ENCODE measurements at regions not wholly inside any gene's neighbourhood (a gene's known extent, or its start where the extent isn't known, plus 50 kb on each side); places are given as distances from the start of the nearest gene placed in this dataset.
"Not testable (repeated sequence)": the region's sequence is repeated elsewhere in the genome, so short reads cannot be mapped to it uniquely, and the experiment has no call there.

- TF ChIP-seq, protein P1, sequence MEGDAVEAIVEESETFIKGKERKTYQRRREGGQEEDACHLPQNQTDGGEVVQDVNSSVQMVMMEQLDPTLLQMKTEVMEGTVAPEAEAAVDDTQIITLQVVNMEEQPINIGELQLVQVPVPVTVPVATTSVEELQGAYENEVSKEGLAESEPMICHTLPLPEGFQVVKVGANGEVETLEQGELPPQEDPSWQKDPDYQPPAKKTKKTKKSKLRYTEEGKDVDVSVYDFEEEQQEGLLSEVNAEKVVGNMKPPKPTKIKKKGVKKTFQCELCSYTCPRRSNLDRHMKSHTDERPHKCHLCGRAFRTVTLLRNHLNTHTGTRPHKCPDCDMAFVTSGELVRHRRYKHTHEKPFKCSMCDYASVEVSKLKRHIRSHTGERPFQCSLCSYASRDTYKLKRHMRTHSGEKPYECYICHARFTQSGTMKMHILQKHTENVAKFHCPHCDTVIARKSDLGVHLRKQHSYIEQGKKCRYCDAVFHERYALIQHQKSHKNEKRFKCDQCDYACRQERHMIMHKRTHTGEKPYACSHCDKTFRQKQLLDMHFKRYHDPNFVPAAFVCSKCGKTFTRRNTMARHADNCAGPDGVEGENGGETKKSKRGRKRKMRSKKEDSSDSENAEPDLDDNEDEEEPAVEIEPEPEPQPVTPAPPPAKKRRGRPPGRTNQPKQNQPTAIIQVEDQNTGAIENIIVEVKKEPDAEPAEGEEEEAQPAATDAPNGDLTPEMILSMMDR (IDR thresholded peaks at IDR 0.05; ENCODE audit: unreplicated experiment), result no peak
- Mint-ChIP-seq H3K27me3 (ENCODE audit: unreplicated experiment) (no peaks in the 10 kb centered on the region), H3K9me3 (ENCODE audit: low read depth, unreplicated experiment) (no peaks in the 10 kb centered on the region), H3K36me3 (ENCODE audit: insufficient read depth, unreplicated experiment) (no peaks in the 10 kb centered on the region), H3K27ac (ENCODE audit: unreplicated experiment) (no peak overlapping the region), H3K4me1 (ENCODE audit: low read depth, unreplicated experiment) (no peaks in the 10 kb centered on the region), H3K4me3 (ENCODE audit: low read depth, unreplicated experiment) (no peak overlapping the region)
- no TSS peak for BruUV-seq (replicated peaks)
- CTCF ChIA-PET, result interaction anchor here (0.5 kb wide), 1 partner anchor 359 kb away, joined by 4 read pairs; no protein-coding TSS in a partner anchor
- intact Hi-C loops (cut with micrococcal nuclease; ENCODE audit: unreplicated experiment), result no loop called here
- no peak for DNase-seq
Measured at GRCh38 chr6:15157479-15157878, 88.4 kb upstream of the JARID2 start.

GRCh38 chr6:15158821-15159619, 86.8 kb upstream of the JARID2 start:
- H3K4me1 Mint-ChIP-seq (ENCODE audit: low read depth, unreplicated experiment), result no peaks in the 10 kb centered on the region
- TF ChIP-seq, protein P1 (IDR thresholded peaks at IDR 0.05; ENCODE audit: unreplicated experiment), result no peak
- BruUV-seq (replicated peaks), result no TSS peak
- no peak overlapping the region for H3K27ac Mint-ChIP-seq (ENCODE audit: unreplicated experiment)
- no peaks in the 10 kb centered on the region for H3K36me3 Mint-ChIP-seq (ENCODE audit: insufficient read depth, unreplicated experiment)
- intact Hi-C loops (cut with micrococcal nuclease; ENCODE audit: unreplicated experiment), result no loop called here
- no peaks in the 10 kb centered on the region for H3K9me3 Mint-ChIP-seq (ENCODE audit: low read depth, unreplicated experiment)
- DNase-seq, result no peak
- CTCF ChIA-PET, result interaction anchor here (0.7 kb wide), 1 partner anchor 67 kb away, joined by 3 read pairs; no protein-coding TSS in a partner anchor
- H3K27me3 Mint-ChIP-seq (ENCODE audit: unreplicated experiment), result no peaks in the 10 kb centered on the region
- H3K4me3 Mint-ChIP-seq (ENCODE audit: low read depth, unreplicated experiment), result no peak overlapping the region

- no peak overlapping the region for H3K4me3 Mint-ChIP-seq (ENCODE audit: low read depth, unreplicated experiment)
- DNase-seq, result no peak
- H3K36me3 Mint-ChIP-seq (ENCODE audit: insufficient read depth, unreplicated experiment), result no peaks in the 10 kb centered on the region
- H3K9me3 Mint-ChIP-seq (ENCODE audit: low read depth, unreplicated experiment), result no peaks in the 10 kb centered on the region
- TF ChIP-seq, protein P1 (IDR thresholded peaks at IDR 0.05; ENCODE audit: unreplicated experiment), result no peak
- H3K27me3 Mint-ChIP-seq (ENCODE audit: unreplicated experiment), result no peaks in the 10 kb centered on the region
- no peak overlapping the region for H3K27ac Mint-ChIP-seq (ENCODE audit: unreplicated experiment)
- CTCF ChIA-PET, result no interaction called here
- no TSS peak for BruUV-seq (replicated peaks)
- intact Hi-C loops (cut with micrococcal nuclease; ENCODE audit: unreplicated experiment), result no loop called here
- H3K4me1 Mint-ChIP-seq (ENCODE audit: low read depth, unreplicated experiment), result no peaks in the 10 kb centered on the region
Measured at GRCh38 chr6:15160812-15161211, 85.1 kb upstream of the JARID2 start.

- H3K36me3 Mint-ChIP-seq (ENCODE audit: insufficient read depth, unreplicated experiment); H3K27me3 Mint-ChIP-seq (ENCODE audit: unreplicated experiment); H3K9me3 Mint-ChIP-seq (ENCODE audit: low read depth, unreplicated experiment); H3K4me1 Mint-ChIP-seq (ENCODE audit: low read depth, unreplicated experiment); CTCF ChIA-PET; H3K4me3 Mint-ChIP-seq (ENCODE audit: low read depth, unreplicated experiment); intact Hi-C loops (cut with micrococcal nuclease; ENCODE audit: unreplicated experiment); BruUV-seq (replicated peaks); DNase-seq; H3K27ac Mint-ChIP-seq (ENCODE audit: unreplicated experiment): not testable (repeated sequence)
Measured at GRCh38 chr6:15164855-15165254, 81.0 kb upstream of the JARID2 start.

DNA sequence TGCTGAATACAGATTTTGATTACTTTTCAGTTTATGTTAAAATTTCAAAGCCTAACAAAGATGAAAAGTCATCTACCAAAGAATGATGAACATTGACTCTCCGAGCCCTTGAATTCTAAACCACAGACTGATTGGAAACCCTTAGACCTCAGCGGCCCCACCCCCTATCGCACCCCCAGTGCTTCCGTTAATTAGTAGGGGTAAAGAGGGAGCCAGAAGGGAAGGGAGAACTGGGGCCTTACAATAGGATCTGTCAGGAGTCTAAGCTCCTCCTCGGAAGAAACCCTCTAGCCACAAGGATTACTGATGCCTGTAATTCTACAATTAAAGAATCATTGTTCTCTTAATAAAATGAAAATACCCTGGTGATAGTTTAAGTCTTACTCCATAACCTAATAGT, 79.7 kb upstream of the JARID2 start:
- no peak for DNase-seq
- H3K27me3 Mint-ChIP-seq (ENCODE audit: unreplicated experiment), result no peaks in the 10 kb centered on the region
- BruUV-seq (replicated peaks), result no TSS peak
- no peak overlapping the region for H3K4me3 Mint-ChIP-seq (ENCODE audit: low read depth, unreplicated experiment)
- no peak overlapping the region for H3K27ac Mint-ChIP-seq (ENCODE audit: unreplicated experiment)
- TF ChIP-seq, protein P1 (IDR thresholded peaks at IDR 0.05; ENCODE audit: unreplicated experiment), result no peak
- intact Hi-C loops (cut with micrococcal nuclease; ENCODE audit: unreplicated experiment), result no loop called here
- CTCF ChIA-PET, result no interaction called here
- H3K4me1 Mint-ChIP-seq (ENCODE audit: low read depth, unreplicated experiment), result no peaks in the 10 kb centered on the region
- H3K9me3 Mint-ChIP-seq (ENCODE audit: low read depth, unreplicated experiment), result no peaks in the 10 kb centered on the region
- no peaks in the 10 kb centered on the region for H3K36me3 Mint-ChIP-seq (ENCODE audit: insufficient read depth, unreplicated experiment)
